Kidney (tissue), 13 donors: ENCODE measurements at regions not wholly inside any gene's neighbourhood (a gene's known extent, or its start where the extent isn't known, plus 50 kb on each side); places are given as distances from the start of the nearest gene placed in this dataset.

Source experiments
- DNase-seq, 5 donors: peaks; one replicate each; pipeline ENCODE4 v3.0.0-alpha.2; 2013 to 2020
- FAIRE-seq: peaks from 2 replicates; lab custom pipeline; 2012; peaks lifted over from hg19 to GRCh38; lab: Jason Lieb, UNC
- H3K27ac ChIP-seq, 2 donors: one replicate each; pipeline ENCODE4 v1.7.0; 2013; ENCODE audit warnings: low read depth in 2 of 2, low read length in 2 of 2, inconsistent platforms in 1 of 2
- H3K27me3 ChIP-seq: one replicate; pipeline ENCODE4 v1.7.1; 2013; ENCODE audit warnings: low read length, inconsistent platforms; ENCODE audit not compliant: control insufficient read depth, insufficient read depth
- H3K36me3 ChIP-seq, 3 donors: one replicate each; pipeline versions ENCODE4 v1.7.0 to v1.7.1; 2013; ENCODE audit warnings: low read length in 3 of 3, control low read depth in 1 of 3, inconsistent platforms in 1 of 3; ENCODE audit not compliant: insufficient read depth in 3 of 3, control insufficient read depth in 2 of 3
- H3K4me1 ChIP-seq, 3 donors: one replicate each; pipeline versions ENCODE4 v1.7.0 to v1.7.1; 2013; ENCODE audit warnings: low read length in 3 of 3, inconsistent platforms in 1 of 3, low read depth in 1 of 3; ENCODE audit not compliant: control insufficient read depth in 2 of 3, insufficient read depth in 2 of 3
- H3K4me3 ChIP-seq, 3 donors: one replicate each; pipeline versions ENCODE4 v1.7.0 to v1.8.1; 2013; ENCODE audit warnings: low read length in 3 of 3, control low read depth in 1 of 3, inconsistent platforms in 1 of 3
- H3K9ac ChIP-seq, 3 donors: one replicate each; pipeline versions ENCODE4 v1.7.0 to v1.7.1; 2013; ENCODE audit warnings: low read length in 3 of 3, control low read depth in 1 of 3, inconsistent platforms in 1 of 3
- H3K9me3 ChIP-seq, 3 donors: one replicate each; pipeline versions ENCODE4 v1.7.0 to v1.7.1; 2013; ENCODE audit warnings: low read length in 3 of 3, control low read depth in 1 of 3, inconsistent platforms in 1 of 3; ENCODE audit not compliant: control insufficient read depth in 2 of 3, insufficient read depth in 1 of 3
- intact Hi-C: fragments of 100-400 bp; cut with DNase I; formaldehyde crosslinking; loops from one replicate; pipeline ENCODE4 v1.11.1; 2022
- TF ChIP-seq, protein P1 (sequence below): IDR thresholded peaks from 3 replicates; pipeline ENCODE4 v1.5.1; 2012; ENCODE audit warnings: mild to moderate bottlenecking, moderate library complexity, borderline replicate concordance; ENCODE audit not compliant: insufficient read depth; ENCODE audit errors: extremely low read depth
- donor health status: control.
- donor health status: control.
- donor health status: control.
- donor health status: control.
- donor health status: control.
- donor health status: DM: yes; HTN: yes; CAD: no.
- donor health status: Normal renal cell carcinoma (clear cell type).

DNA sequence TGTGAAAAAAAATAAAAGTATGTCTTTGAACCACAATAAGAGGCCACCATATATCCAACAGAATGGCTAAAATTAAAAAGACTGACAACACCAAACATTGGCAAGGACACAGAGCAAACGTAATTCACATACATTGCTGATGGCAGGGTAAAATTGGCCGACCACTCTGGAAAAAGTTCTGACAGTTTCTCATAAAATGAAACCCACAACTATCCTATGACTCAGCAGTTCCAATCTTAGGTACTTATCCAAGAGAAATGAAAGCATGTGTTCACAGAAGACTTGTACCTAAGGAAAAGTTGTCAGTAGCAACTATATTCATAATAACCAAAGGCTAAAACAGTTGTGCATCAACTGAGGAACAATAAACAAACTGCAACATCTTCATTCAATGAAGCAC lies 357.3 kb upstream of the XYLT1 start:
- TF ChIP-seq, protein P1, sequence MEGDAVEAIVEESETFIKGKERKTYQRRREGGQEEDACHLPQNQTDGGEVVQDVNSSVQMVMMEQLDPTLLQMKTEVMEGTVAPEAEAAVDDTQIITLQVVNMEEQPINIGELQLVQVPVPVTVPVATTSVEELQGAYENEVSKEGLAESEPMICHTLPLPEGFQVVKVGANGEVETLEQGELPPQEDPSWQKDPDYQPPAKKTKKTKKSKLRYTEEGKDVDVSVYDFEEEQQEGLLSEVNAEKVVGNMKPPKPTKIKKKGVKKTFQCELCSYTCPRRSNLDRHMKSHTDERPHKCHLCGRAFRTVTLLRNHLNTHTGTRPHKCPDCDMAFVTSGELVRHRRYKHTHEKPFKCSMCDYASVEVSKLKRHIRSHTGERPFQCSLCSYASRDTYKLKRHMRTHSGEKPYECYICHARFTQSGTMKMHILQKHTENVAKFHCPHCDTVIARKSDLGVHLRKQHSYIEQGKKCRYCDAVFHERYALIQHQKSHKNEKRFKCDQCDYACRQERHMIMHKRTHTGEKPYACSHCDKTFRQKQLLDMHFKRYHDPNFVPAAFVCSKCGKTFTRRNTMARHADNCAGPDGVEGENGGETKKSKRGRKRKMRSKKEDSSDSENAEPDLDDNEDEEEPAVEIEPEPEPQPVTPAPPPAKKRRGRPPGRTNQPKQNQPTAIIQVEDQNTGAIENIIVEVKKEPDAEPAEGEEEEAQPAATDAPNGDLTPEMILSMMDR: no peak
- Histone ChIP-seq H3K27me3 (no peaks in the 10 kb centered on the region), H3K9ac (no peak overlapping the region), H3K9me3 (no peaks in the 10 kb centered on the region), H3K36me3 (no peaks in the 10 kb centered on the region), H3K27ac (no peak overlapping the region), H3K4me1 (no peaks in the 10 kb centered on the region), H3K4me3 (no peak overlapping the region)
- FAIRE-seq (no peak), DNase-seq (no peak)
- intact Hi-C loops: no loop called here

DNA sequence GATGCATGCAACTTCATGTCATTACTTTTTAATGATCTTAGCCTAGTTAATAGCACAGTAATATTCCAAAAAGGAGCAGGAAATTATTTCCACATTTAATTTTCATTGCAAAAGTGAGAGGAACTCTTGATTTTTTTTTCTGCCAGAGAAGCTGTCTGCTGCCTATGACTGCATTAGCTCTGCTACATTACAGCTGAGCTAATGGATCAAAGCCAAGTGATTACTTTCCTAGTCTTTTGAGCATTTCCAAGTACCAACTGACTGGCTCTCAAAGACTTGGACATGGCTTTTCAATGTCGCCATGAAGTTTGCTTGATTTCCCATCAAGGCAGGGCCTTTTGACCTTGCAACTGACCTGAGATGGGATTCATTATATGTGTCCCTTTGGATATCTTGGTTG lies 356.6 kb upstream of the XYLT1 start:
- Histone ChIP-seq H3K9ac (no peak overlapping the region), H3K4me1 (no peaks in the 10 kb centered on the region), H3K4me3 (no peak overlapping the region), H3K27me3 (no peaks in the 10 kb centered on the region), H3K27ac (no peak overlapping the region), H3K9me3 (no peaks in the 10 kb centered on the region), H3K36me3 (no peaks in the 10 kb centered on the region)
- no peak for DNase-seq
- TF ChIP-seq, protein P1: no peak
- intact Hi-C loops: no loop called here
- no peak for FAIRE-seq

DNA sequence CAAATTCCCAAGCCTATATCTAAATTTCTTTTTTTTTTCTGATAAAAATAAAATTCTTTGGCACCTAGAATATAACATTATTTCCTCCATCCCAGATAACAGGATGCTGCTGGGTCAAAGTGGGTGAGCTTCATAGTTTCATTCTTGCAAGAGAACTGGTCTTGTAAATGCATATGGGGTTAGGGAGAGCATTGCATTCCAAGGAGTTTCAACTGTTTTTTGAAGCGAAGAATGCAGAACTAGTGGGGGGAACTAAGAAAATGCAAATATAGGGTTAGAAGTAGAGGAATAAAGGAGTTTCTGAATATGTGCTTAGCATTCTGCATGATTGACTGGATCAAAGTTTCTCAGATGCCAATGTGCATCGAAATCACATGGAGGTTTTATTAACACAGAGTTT lies 347.2 kb upstream of the XYLT1 start:
- Histone ChIP-seq H3K27ac (no peak overlapping the region), H3K36me3 (no peaks in the 10 kb centered on the region), H3K9ac (no peak overlapping the region), H3K4me1 (no peaks in the 10 kb centered on the region), H3K27me3 (no peaks in the 10 kb centered on the region), H3K4me3 (no peak overlapping the region), H3K9me3 (no peaks in the 10 kb centered on the region)
- DNase-seq (no peak), FAIRE-seq (no peak)
- TF ChIP-seq, protein P1: no peak
- intact Hi-C loops: no loop called here

DNA sequence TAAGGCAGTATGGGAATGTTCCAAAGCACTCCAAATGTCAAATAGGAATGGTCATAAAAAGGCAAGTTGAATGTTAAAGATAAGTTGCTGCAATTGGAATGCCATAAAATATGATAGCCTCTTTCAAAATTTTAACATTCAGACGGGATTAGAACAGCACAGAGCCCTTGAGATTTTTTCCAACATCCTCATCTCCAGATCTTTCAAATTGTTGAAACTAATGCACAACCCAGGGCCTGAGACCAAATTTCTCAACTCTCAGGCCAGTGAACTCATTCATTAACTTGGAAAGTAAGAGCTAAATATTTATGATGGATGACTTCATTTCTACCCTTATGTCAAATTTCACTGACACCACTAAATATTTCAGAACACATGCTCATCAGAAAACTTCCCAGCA lies 346.5 kb upstream of the XYLT1 start:
- FAIRE-seq: no peak
- TF ChIP-seq, protein P1: no peak
- no peaks in the 10 kb centered on the region for H3K4me1 ChIP-seq
- no peak overlapping the region for H3K27ac ChIP-seq
- H3K36me3 ChIP-seq: no peaks in the 10 kb centered on the region
- no peaks in the 10 kb centered on the region for H3K27me3 ChIP-seq
- no peak for DNase-seq
- H3K4me3 ChIP-seq: no peak overlapping the region
- no peak overlapping the region for H3K9ac ChIP-seq
- H3K9me3 ChIP-seq: no peaks in the 10 kb centered on the region
- intact Hi-C loops: no loop called here
